ENCODE measurements at regions not wholly inside any gene's neighbourhood (a gene's known extent, or its start where the extent isn't known, plus 50 kb on each side); places are given as distances from the start of the nearest gene placed in this dataset.

DNA sequence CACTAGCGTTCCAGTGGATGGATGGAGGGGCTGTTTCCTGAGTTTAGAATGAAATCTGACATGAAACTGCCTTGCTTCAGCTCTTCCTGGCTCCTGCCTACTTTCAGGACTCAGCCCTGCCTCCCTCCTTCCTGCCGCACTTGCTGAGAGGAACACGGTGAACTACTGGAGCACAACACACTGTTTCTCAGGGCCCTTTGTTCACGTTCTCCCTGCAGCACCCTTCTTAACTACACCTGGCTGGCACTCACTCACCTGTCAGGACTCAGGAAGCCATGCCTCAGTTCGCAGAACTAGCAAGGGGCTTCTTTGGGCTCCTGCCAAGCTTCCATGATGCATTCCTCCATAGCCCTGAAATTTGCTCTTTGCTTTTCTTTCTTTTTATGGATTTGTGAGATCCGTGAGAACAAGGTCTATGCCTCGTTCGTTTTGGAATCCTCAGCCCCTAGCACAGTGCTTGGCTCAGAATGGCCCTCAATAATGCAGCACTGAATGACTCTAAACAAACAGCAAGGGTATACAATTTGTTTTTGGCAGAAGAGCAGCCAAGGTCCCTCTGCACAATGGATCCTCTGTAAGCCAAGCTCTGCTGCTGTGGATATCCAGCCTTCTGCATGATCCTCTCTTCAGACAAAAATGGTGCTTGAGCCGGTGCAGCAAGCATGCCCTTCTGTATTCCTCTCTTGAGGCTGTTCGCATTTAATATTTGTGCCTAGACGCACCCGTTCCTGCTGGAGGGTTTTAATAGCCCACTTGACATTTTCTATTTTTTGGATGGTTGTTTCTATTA lies 357.0 kb downstream of the TSN start:
- TF ChIP-seq CTCF (IDR thresholded peaks at IDR 0.05; ENCODE audit: low read depth, low read length), result no peak
- no peak overlapping the region for H3K4me3 ChIP-seq (ENCODE audit: low read depth, low read length)
- in situ Hi-C loops (cut with HindIII; ENCODE audit: low sequenced_read_pairs), result no loop called here
- DNase-seq (ENCODE audit: low read depth, low spot score), result no peak

DNA sequence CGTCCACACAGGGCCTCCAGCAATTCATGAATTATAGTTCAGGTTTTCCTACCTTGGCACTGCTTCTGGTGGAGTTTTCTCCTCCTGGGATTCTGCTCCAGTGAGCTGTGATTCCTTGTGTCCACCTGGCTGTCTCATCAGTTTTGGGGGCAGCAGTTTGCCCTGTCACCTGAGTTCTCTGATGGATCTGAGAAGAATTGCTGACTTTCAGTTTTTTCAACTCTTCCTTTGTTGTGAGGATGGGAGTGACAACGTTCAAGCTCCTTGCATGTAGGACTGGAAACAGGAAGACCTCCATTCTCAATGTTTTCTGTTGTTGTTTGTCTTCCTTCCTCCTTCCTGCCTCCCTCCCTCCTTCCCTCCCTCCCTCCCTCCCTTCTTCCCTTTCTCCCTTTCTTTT lies 359.0 kb downstream of the TSN start:
- in situ Hi-C loops (cut with HindIII; ENCODE audit: low sequenced_read_pairs), result no loop called here
- DNase-seq (ENCODE audit: low read depth, low spot score), result no peak
- no peak overlapping the region for H3K4me3 ChIP-seq (ENCODE audit: low read depth, low read length)
- no peak for TF ChIP-seq CTCF (IDR thresholded peaks at IDR 0.05; ENCODE audit: low read depth, low read length)

DNA sequence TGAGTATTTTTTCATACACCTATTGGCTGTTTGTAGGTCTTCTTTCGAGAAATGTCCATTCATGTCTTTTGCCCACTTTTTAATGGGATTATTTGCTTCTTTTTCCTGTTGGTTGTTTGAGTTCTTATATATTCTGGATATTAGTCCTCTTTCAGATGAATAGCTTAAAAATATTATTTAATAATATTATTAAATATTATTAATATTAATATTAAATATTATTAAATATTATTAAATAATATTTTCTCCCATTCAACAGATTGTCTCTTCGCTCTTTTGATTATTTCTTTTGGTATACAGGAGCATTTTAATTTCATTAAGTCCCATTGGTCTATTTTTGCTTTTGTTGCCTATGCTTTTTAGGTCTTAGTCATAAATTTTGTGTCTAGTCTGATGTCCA lies 361.9 kb downstream of the TSN start:
- DNase-seq (ENCODE audit: low read depth, low spot score), result no peak
- no peak overlapping the region for H3K4me3 ChIP-seq (ENCODE audit: low read depth, low read length)
- in situ Hi-C loops (cut with HindIII; ENCODE audit: low sequenced_read_pairs), result no loop called here
- no peak for TF ChIP-seq CTCF (IDR thresholded peaks at IDR 0.05; ENCODE audit: low read depth, low read length)

GRCh38 chr2:122129399-122129798 lies 373.9 kb downstream of the TSN start:
- no peak for TF ChIP-seq CTCF (IDR thresholded peaks at IDR 0.05; ENCODE audit: low read depth, low read length)
- in situ Hi-C loops (cut with HindIII; ENCODE audit: low sequenced_read_pairs), result no loop called here
- DNase-seq (ENCODE audit: low read depth, low spot score), result no peak
- no peak overlapping the region for H3K4me3 ChIP-seq (ENCODE audit: low read depth, low read length)

DNA sequence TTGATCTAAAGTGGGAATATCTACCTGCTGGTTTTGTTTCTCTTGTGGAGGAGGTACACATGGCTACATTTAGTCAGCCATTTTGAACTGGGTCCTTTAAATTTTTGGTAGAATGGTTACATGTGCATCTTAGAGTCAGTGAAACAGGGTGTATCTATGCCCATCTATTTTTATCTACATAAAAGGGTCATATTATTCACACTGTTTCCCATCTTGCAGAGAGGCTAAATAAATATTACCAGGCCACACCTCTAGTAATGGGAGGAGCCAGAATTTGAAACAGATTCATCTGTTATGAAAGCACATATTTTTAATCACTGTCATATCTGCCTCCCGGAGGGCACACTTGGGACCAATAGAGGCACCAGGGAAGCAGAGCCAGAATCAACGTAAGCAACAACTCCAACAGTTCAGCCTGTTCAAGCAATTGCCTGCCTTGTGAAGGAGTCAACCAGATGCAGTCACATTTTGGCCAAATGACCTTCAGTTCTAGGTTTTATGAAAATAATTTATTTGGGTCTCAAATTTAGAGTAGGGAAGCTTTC lies 376.8 kb downstream of the TSN start:
- TF ChIP-seq CTCF (IDR thresholded peaks at IDR 0.05; ENCODE audit: low read depth, low read length), result no peak
- in situ Hi-C loops (cut with HindIII; ENCODE audit: low sequenced_read_pairs), result no loop called here

GRCh38 chr2:122135021-122135937 lies 379.8 kb downstream of the TSN start:
- no peak for TF ChIP-seq CTCF (IDR thresholded peaks at IDR 0.05; ENCODE audit: low read depth, low read length)
- no peak for DNase-seq (ENCODE audit: low read depth, low spot score)
- no peak overlapping the region for H3K4me3 ChIP-seq (ENCODE audit: low read depth, low read length)
- in situ Hi-C loops (cut with HindIII; ENCODE audit: low sequenced_read_pairs), result no loop called here

More for the DNA sequence above, 376.8 kb downstream of the TSN start:
- no peak overlapping the region for H3K4me3 ChIP-seq (ENCODE audit: low read depth, low read length)
- DNase-seq (ENCODE audit: low read depth, low spot score), result no peak

All from astrocyte of the spinal cord (primary cell).